GM12873 (cell line): ENCODE measurements at regions not wholly inside any gene's neighbourhood (a gene's known extent, or its start where the extent isn't known, plus 50 kb on each side); places are given as distances from the start of the nearest gene placed in this dataset.

Experiments
- CTCF ChIP-seq: IDR thresholded peaks from 2 replicates; pipeline ENCODE4 v1.5.1; 2012; ENCODE audit warnings: low read depth, mild to moderate bottlenecking, moderate library complexity, low read length, control low read depth; ENCODE audit not compliant: insufficient read depth; ENCODE audit errors: missing control alignments

GRCh38 chr5:106006242-106006641 is 1664.5 kb downstream of the EFNA5 start:
- TF ChIP-seq CTCF = no peak

GRCh38 chr5:105993027-105993426 is 1677.7 kb downstream of the EFNA5 start:
- no peak for TF ChIP-seq CTCF

GRCh38 chr5:105982526-105982925 is 1688.2 kb downstream of the EFNA5 start:
- TF ChIP-seq CTCF = no peak

GRCh38 chr5:105978011-105978410 is 1692.7 kb downstream of the EFNA5 start:
- TF ChIP-seq CTCF = no peak

- TF ChIP-seq CTCF = no peak
These were observed 1693.6 kb downstream of the EFNA5 start for GRCh38 chr5:105977163-105977562.

- no peak for TF ChIP-seq CTCF
These were observed 1699.8 kb downstream of the EFNA5 start for GRCh38 chr5:105970919-105971318.

GRCh38 chr5:105968981-105969380 is 1701.8 kb downstream of the EFNA5 start:
- TF ChIP-seq CTCF = no peak
